Upper lobe of left lung (tissue), 6 donors: ENCODE measurements at regions not wholly inside any gene's neighbourhood (a gene's known extent, or its start where the extent isn't known, plus 50 kb on each side); places are given as distances from the start of the nearest gene placed in this dataset.

Source experiments
- ATAC-seq, 2 donors: fragments of 200-7000 bp; cut with Tn5 transposase; one replicate each; pipeline ENCODE4 v1.9.1; 2022; ENCODE audit warnings: mild to moderate bottlenecking in 2 of 2, moderate library complexity in 2 of 2; ENCODE audit not compliant: low FRiP score in 2 of 2
- DNase-seq, 2 donors: peaks; one replicate each; pipeline ENCODE4 v3.0.0-alpha.2; 2019 to 2020
- H3K27ac ChIP-seq, 4 donors: fragments of 200-600 bp; sonication (generic); one replicate each; pipeline ENCODE4 v1.5.1; 2016 to 2019
- H3K27me3 ChIP-seq, 4 donors: fragments of 200-600 bp; sonication (generic); one replicate each; pipeline ENCODE4 v1.5.1; 2017 to 2019
- H3K36me3 ChIP-seq, 4 donors: fragments of 200-600 bp; sonication (generic); one replicate each; pipeline ENCODE4 v1.5.1; 2016 to 2019
- H3K4me1 ChIP-seq, 4 donors: fragments of 200-600 bp; sonication (generic); one replicate each; pipeline ENCODE4 v1.5.1; 2018 to 2019
- H3K4me3 ChIP-seq, 4 donors: fragments of 200-600 bp; sonication (generic); one replicate each; pipeline ENCODE4 v1.5.1; 2017 to 2019; ENCODE audit warnings: mild to moderate bottlenecking in 2 of 4, moderate library complexity in 1 of 4
- H3K9me3 ChIP-seq, 4 donors: fragments of 200-600 bp; sonication (generic); one replicate each; pipeline ENCODE4 v1.5.1; 2018 to 2019
- EP300 ChIP-seq, 4 donors: sonication (generic); formaldehyde crosslinking; IDR thresholded peaks; one replicate each; pipeline ENCODE4 v1.5.1; 2017; ENCODE audit warnings: antibody characterized with exemption in 4 of 4, control low read depth in 2 of 4
- POLR2A ChIP-seq, 4 donors: fragments of 450-650 bp; IDR thresholded peaks; one replicate each; pipeline ENCODE4 v1.5.1; 2016 to 2017; ENCODE audit warnings: antibody characterized with exemption in 4 of 4, mild to moderate bottlenecking in 2 of 4
- POLR2AphosphoS5 ChIP-seq, 2 donors: sonication (generic); formaldehyde crosslinking; IDR thresholded peaks; one replicate each; pipeline ENCODE4 v1.5.1; 2017; ENCODE audit warnings: antibody characterized with exemption in 2 of 2
- WGBS, 2 donors: methylation state at CpG; one replicate each; pipeline ENCODE4 v1.1.5; 2017 to 2018; 5-methylcytosine and 5-hydroxymethylcytosine counted together
- TF ChIP-seq, protein P1 (sequence below), 6 experiments: fragments of 450-650 bp in 4 of 6; fragments of 200-600 bp in 2 of 6; sonication (generic) in 2 of 6; IDR thresholded peaks; one replicate each; pipeline ENCODE4 v1.5.1; 2016 to 2019; ENCODE audit warnings: antibody characterized with exemption in 6 of 6
- donor health status: DM: no; HTN: no; CAD: no; lungs with moderate emphysema.
- donor health status: DM: no; HTN: yes; CAD: no; lungs with severe emphysema.

DNA sequence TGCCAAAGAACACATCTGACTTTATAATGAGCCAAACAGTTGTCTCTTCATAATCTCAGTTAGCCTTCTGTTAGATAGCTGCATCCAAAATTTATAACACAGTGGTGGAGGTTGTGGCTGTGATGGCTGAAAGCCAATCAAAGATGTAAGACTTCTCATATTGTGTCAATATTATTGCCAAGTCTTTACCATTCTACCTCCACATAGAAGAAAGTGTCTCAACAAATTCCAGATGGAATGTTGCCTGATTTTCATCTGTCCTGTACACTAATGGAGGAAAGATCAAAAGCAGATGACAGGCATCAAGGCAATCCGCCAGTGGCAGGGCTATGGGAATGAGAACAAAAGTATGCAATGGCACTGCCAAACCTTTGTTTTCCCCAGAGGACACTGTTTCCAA lies 813.1 kb upstream of the NOVA1 start:
- no peak overlapping the region for H3K27ac ChIP-seq
- H3K4me1 ChIP-seq = no peaks in the 10 kb centered on the region
- no peaks in the 10 kb centered on the region for H3K27me3 ChIP-seq
- DNase-seq = no peak
- H3K9me3 ChIP-seq = no peaks in the 10 kb centered on the region
- no peak for ATAC-seq
- 50 to 65% methylated on average over 1 of the region's 1 CpG for WGBS, 2 donors
- TF ChIP-seq POLR2AphosphoS5 (IDR thresholded peaks at IDR 0.05) (no peak), EP300 (IDR thresholded peaks at IDR 0.05) (no peak), POLR2A (IDR thresholded peaks at IDR 0.05) (no peak)
- TF ChIP-seq, protein P1, sequence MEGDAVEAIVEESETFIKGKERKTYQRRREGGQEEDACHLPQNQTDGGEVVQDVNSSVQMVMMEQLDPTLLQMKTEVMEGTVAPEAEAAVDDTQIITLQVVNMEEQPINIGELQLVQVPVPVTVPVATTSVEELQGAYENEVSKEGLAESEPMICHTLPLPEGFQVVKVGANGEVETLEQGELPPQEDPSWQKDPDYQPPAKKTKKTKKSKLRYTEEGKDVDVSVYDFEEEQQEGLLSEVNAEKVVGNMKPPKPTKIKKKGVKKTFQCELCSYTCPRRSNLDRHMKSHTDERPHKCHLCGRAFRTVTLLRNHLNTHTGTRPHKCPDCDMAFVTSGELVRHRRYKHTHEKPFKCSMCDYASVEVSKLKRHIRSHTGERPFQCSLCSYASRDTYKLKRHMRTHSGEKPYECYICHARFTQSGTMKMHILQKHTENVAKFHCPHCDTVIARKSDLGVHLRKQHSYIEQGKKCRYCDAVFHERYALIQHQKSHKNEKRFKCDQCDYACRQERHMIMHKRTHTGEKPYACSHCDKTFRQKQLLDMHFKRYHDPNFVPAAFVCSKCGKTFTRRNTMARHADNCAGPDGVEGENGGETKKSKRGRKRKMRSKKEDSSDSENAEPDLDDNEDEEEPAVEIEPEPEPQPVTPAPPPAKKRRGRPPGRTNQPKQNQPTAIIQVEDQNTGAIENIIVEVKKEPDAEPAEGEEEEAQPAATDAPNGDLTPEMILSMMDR (IDR thresholded peaks at IDR 0.05) = no peak
- no peaks in the 10 kb centered on the region for H3K36me3 ChIP-seq
- no peak overlapping the region for H3K4me3 ChIP-seq

- no peaks in the 10 kb centered on the region for H3K27me3 ChIP-seq
- TF ChIP-seq, protein P1 (IDR thresholded peaks at IDR 0.05) = no peak
- TF ChIP-seq POLR2A (IDR thresholded peaks at IDR 0.05) (no peak), EP300 (IDR thresholded peaks at IDR 0.05) (no peak), POLR2AphosphoS5 (IDR thresholded peaks at IDR 0.05) (no peak)
- no peak overlapping the region for H3K4me3 ChIP-seq
- DNase-seq (no peak), ATAC-seq (no peak)
- H3K4me1 ChIP-seq = no peaks in the 10 kb centered on the region
- H3K27ac ChIP-seq = no peak overlapping the region
- 83 to 88% methylated on average over 4 of the region's 4 CpGs for WGBS, 2 donors
- no peaks in the 10 kb centered on the region for H3K36me3 ChIP-seq
- no peaks in the 10 kb centered on the region for H3K9me3 ChIP-seq
Observed at GRCh38 chr14:27427796-27428195, 830.0 kb upstream of the NOVA1 start.

DNA sequence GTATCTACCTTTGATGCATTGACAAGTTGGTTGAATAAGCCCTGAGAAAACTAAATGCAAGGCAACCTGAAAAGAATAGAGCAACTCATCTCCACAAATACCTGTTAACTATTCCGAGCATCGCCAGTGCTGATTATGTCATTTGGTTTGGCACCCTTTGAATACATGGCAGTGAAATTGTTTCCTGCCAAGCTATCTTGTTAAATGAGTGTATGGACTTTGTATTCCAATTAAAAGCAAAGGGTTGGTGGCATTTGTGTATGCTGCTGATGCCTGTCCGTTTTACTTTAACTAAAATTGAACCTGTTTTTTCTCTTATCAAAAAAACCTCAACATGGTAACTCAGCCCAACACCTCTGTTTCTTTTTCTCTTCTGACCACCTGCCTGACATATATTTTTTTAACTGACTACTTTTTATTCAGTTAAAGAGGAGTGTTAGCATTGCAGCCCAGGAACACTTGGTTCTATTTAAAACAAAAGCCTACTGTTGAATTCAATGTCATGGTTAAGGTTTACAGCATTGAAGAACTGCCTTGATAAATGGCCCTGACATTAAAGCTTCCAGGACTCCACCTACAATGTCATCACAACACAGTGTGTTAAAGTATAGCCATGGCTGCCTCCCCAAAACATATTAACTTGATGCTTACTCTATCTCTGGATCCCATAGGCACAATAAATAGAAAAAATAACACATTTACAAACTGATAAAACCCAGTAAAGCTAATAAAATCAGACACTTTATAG lies 838.3 kb upstream of the NOVA1 start:
- TF ChIP-seq, protein P1 (IDR thresholded peaks at IDR 0.05) = no peak
- TF ChIP-seq EP300 (IDR thresholded peaks at IDR 0.05) (no peak), POLR2AphosphoS5 (IDR thresholded peaks at IDR 0.05) (no peak), POLR2A (IDR thresholded peaks at IDR 0.05) (no peak)
- no peak overlapping the region for H3K4me3 ChIP-seq
- no peak overlapping the region for H3K27ac ChIP-seq
- 73 to 84% methylated on average over 3 of the region's 3 CpGs for WGBS, 2 donors
- no peaks in the 10 kb centered on the region for H3K9me3 ChIP-seq
- H3K4me1 ChIP-seq = no peaks in the 10 kb centered on the region
- no peak for DNase-seq
- H3K27me3 ChIP-seq = no peaks in the 10 kb centered on the region
- ATAC-seq = no peak
- H3K36me3 ChIP-seq = no peaks in the 10 kb centered on the region

DNA sequence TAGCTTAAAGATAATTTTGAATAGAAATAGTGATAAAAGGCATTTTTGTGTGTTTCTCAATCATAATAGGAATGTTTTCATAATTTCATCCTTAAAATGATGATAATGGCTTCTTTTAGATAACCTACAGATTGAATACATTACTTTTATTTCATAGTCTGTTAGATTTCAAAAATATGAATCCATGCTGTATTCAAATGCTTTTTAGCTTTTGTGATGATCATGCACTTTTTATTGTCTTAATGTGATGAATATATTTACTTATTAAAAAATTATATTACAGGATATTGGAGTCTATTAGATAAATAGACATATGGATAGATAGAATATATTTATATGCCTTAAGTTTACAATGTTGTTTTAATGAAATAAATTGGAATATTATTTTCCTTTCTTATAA lies 886.8 kb upstream of the NOVA1 start:
- H3K27me3 ChIP-seq = no peaks in the 10 kb centered on the region
- TF ChIP-seq, protein P1 (IDR thresholded peaks at IDR 0.05) = no peak
- TF ChIP-seq POLR2AphosphoS5 (IDR thresholded peaks at IDR 0.05) = no peak
- TF ChIP-seq POLR2A (IDR thresholded peaks at IDR 0.05) = no peak
- no peak overlapping the region for H3K4me3 ChIP-seq
- no peak for DNase-seq
- no peaks in the 10 kb centered on the region for H3K9me3 ChIP-seq
- H3K4me1 ChIP-seq = no peaks in the 10 kb centered on the region
- no peak overlapping the region for H3K27ac ChIP-seq
- H3K36me3 ChIP-seq = no peaks in the 10 kb centered on the region
- no peak for ATAC-seq

- no peak for ATAC-seq
- no peaks in the 10 kb centered on the region for H3K27me3 ChIP-seq
- no peaks in the 10 kb centered on the region for H3K36me3 ChIP-seq
- H3K27ac ChIP-seq = no peak overlapping the region
- no peaks in the 10 kb centered on the region for H3K4me1 ChIP-seq
- no peak overlapping the region for H3K4me3 ChIP-seq
- DNase-seq = no peak
- H3K9me3 ChIP-seq = no peaks in the 10 kb centered on the region
- TF ChIP-seq, protein P1 (IDR thresholded peaks at IDR 0.05) = no peak
- TF ChIP-seq POLR2A (IDR thresholded peaks at IDR 0.05) = no peak
- TF ChIP-seq POLR2AphosphoS5 (IDR thresholded peaks at IDR 0.05) = no peak
- no peak for TF ChIP-seq EP300 (IDR thresholded peaks at IDR 0.05)
Observed at GRCh38 chr14:27485193-27485592, 887.4 kb upstream of the NOVA1 start.
